ENCODE measurements at regions not wholly inside any gene's neighbourhood (a gene's known extent, or its start where the extent isn't known, plus 50 kb on each side); places are given as distances from the start of the nearest gene placed in this dataset.

- H3K4me3 ChIP-seq (ENCODE audit: low read length) = no peak overlapping the region
- no peak for TF ChIP-seq CTCF (IDR thresholded peaks at IDR 0.05; ENCODE audit: insufficient read depth, low read depth, low read length, missing control alignments)
- DNase-seq (ENCODE audit: low read depth) = peak; percentile 91
These were observed 50.5 kb upstream of the LRRC1 start for GRCh38 chr6:53744321-53744720.

- no peak for DNase-seq (ENCODE audit: low read depth)
- no peak overlapping the region for H3K4me3 ChIP-seq (ENCODE audit: low read length)
- TF ChIP-seq CTCF (IDR thresholded peaks at IDR 0.05; ENCODE audit: insufficient read depth, low read depth, low read length, missing control alignments) = no peak
These were observed 53.6 kb upstream of the LRRC1 start for GRCh38 chr6:53741034-53741823.

GRCh38 chr6:53737746-53738145 lies 57.1 kb upstream of the LRRC1 start:
- DNase-seq (ENCODE audit: low read depth) = peak; percentile 51
- no peak for TF ChIP-seq CTCF (IDR thresholded peaks at IDR 0.05; ENCODE audit: insufficient read depth, low read depth, low read length, missing control alignments)
- no peak overlapping the region for H3K4me3 ChIP-seq (ENCODE audit: low read length)

- H3K4me3 ChIP-seq (ENCODE audit: low read length) = no peak overlapping the region
- no peak for TF ChIP-seq CTCF (IDR thresholded peaks at IDR 0.05; ENCODE audit: insufficient read depth, low read depth, low read length, missing control alignments)
- no peak for DNase-seq (ENCODE audit: low read depth)
These were observed 58.9 kb upstream of the LRRC1 start for GRCh38 chr6:53735896-53736295.

GRCh38 chr6:53734473-53735299 lies 60.1 kb upstream of the LRRC1 start:
- H3K4me3 ChIP-seq (ENCODE audit: low read length) = no peak overlapping the region
- peak; percentile 94 for DNase-seq (ENCODE audit: low read depth)
- TF ChIP-seq CTCF (IDR thresholded peaks at IDR 0.05; ENCODE audit: insufficient read depth, low read depth, low read length, missing control alignments) = peak; percentile 55

- no peak for DNase-seq (ENCODE audit: low read depth)
- TF ChIP-seq CTCF (IDR thresholded peaks at IDR 0.05; ENCODE audit: insufficient read depth, low read depth, low read length, missing control alignments) = no peak
- no peak overlapping the region for H3K4me3 ChIP-seq (ENCODE audit: low read length)
These were observed 62.8 kb upstream of the LRRC1 start for GRCh38 chr6:53731866-53732636.

All from epithelial cell of esophagus (primary cell).